GM19351 (cell line): ENCODE measurements at regions not wholly inside any gene's neighbourhood (a gene's known extent, or its start where the extent isn't known, plus 50 kb on each side); places are given as distances from the start of the nearest gene placed in this dataset.
A peak's percentile ranks its signal among the peaks of the same experiment; 100 is the strongest.
"Not testable (repeated sequence)": the region's sequence is repeated elsewhere in the genome, so short reads cannot be mapped to it uniquely, and the experiment has no call there.

Experiments
- ATAC-seq: cut with Tn5 transposase; IDR thresholded peaks from one replicate; pipeline ENCODE4 v1.9.1; 2021; ENCODE audit warnings: mild to moderate bottlenecking, moderate library complexity; ENCODE audit not compliant: unreplicated experiment

DNA sequence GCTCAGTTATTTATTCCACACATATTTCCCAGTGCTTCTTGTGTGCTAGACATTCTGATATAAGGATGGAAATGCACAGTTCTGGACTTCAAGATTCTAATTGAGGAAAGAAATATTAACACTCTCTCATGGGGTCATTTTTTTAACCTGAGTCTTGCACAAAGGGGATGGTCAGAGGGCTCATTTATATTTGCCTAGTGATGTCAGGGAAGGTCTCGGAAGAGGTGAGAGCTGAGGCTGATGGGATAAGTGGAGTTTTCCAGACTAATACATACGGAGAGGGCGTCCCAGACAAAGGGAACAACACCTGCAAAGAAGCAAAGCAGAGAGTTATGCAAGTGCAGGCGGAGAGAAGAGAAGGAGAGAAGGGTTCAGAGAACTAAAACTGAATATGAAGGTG, 1304.6 kb upstream of the TENM4 start:
- no peak for ATAC-seq

- no peak for ATAC-seq
Measured at GRCh38 chr11:80733790-80734189, 1293.0 kb upstream of the TENM4 start.

- no peak for ATAC-seq
Measured at GRCh38 chr11:80733361-80733760, 1292.5 kb upstream of the TENM4 start.

DNA sequence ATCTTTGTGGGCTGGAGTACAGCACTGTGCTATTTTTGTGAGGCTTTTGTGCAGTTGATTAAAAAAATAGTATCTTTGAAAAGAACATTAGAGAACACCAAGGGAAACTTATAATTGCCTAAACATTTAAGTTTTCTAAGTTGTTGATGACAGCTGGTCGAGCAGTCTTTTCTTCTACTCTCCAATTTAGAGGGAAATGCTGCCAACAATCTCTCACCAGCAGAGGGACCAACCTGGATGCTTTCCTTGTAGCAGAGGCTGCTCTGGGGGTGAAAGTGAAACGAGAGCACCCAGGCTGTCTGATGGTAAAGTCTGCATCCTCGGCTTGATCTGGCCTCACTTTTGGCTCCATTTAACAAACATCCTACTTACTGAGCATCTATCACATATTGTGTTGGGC, 1286.5 kb upstream of the TENM4 start:
- ATAC-seq = peak; percentile 93

GRCh38 chr11:80726236-80726635, 1285.4 kb upstream of the TENM4 start:
- ATAC-seq = no peak

GRCh38 chr11:80724366-80724765, 1283.5 kb upstream of the TENM4 start:
- ATAC-seq = no peak

DNA sequence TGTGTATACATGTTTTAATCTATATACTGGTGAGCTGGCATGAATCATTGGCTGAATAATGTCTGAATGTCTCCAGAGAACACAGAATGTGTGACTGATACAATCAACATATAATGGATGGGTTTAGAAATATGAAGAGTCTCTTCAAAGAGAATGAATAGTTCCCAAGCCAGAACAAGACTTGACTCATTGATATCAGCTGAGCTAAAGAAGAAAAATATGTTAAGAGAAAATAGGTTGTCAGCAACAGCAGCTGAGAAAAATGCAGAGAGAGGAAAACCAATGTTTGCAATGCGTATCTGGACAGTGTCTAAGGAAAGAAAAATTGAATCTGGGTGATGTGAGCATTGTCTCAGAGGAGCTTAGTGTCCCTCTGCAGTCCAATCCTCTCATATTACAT, 1281.8 kb upstream of the TENM4 start:
- no peak for ATAC-seq

DNA sequence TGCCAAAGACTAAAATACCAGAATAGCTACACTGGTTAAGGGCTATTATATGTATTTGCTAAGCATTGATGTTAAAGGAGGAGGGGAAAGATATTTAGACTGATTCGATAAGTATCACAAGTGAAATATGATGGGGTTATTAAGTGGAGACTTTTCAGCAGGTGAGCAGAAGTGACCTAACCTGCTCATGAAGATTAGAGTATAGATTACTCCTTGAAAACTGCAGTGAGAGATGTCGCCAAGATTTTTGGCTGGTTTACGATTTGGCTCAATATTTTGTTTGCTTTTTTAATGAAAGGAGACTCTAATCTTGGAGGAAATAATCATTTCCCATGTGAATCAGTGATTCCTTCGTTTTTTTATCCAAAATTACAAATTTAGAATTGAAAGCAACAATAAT, 1279.5 kb upstream of the TENM4 start:
- ATAC-seq = no peak

DNA sequence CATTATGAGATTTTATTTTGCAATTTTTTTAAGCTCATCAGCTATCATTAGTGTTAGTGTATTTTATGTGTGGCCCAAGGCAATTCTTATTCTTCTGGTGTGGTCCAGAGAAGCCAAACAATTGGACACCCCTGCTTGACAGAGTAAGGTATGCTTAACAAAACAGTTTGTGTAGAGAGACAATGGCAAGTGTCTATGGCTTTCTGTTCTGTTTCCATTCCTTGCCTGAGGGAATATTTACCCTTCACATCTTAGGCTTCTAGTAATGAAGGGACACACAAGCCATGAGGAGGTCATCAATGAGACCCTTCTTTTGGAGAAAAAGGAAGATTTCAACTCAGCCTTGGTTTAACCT, 1278.4 kb upstream of the TENM4 start:
- no peak for ATAC-seq

DNA sequence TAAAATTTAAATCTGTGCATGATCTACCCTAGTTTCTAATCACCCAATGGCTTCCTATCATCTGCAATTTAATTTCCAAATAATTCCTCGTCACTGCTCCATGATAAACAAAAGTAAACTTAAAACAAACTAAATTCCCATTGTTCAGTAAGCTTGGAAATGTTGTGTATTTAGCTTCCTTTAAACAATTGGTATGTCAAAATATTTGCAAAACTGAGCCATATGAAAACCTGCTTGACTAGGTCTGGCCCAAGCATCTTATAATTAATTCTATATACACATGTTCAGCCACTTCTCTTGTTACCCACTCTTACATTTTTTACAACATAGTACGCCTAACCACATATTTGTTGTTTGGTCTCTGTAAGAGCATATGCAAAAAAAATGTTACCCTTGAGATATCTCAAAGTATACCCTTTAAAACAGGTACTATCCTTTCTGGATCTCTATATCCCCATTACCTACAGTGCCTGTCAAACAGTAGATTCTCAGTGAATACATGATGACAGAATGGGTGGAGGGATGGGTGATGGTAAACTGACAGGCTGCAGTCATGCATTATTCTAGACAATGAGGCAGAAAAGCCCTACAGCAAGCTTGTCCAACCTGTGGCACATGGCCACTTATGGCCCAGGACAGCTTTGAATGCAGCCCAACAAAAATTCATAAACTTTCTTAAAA, 1277.9 kb upstream of the TENM4 start:
- no peak for ATAC-seq

DNA sequence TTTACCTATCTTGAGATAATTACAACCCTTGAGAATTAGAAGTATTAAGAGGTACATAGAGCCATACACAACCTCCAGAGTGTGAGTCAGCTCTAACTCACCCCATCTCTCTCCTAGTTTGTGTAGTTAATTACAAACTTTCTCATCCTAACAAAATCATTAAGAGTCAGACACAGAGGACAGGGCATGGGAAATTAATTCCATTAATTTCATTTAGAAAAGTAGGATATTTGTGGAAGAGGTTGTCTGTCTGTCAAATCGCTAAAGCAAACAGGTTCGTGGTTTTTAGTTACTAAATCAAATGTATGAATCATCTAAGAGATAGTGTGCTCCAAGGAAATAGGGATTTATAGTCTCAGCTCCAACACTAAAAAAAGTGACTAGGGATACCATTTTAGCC, 1261.4 kb upstream of the TENM4 start:
- no peak for ATAC-seq

GRCh38 chr11:80700386-80700785, 1259.6 kb upstream of the TENM4 start:
- no peak for ATAC-seq

- not testable (repeated sequence) for ATAC-seq
Measured at GRCh38 chr11:80699406-80700177, 1258.8 kb upstream of the TENM4 start.

- no peak for ATAC-seq
Measured at GRCh38 chr11:80698637-80699036, 1257.8 kb upstream of the TENM4 start.

DNA sequence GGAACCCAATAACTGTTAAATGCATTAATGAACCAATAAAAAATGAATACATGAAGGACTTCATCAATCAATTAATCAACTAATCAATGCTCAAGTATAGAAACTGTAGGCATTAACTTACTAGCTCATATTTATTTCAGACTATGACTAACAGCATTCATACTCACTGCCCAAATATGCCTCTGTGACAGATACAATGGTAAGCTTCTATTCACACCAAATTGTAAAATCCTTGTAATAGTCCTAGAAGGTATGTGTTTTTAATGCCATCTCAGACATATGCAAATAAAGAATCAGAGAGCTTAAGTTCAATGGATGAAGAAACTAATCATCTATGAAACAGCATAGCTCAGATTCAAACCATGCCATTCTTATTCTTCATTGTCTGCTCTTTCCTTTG, 1253.6 kb upstream of the TENM4 start:
- ATAC-seq = no peak

DNA sequence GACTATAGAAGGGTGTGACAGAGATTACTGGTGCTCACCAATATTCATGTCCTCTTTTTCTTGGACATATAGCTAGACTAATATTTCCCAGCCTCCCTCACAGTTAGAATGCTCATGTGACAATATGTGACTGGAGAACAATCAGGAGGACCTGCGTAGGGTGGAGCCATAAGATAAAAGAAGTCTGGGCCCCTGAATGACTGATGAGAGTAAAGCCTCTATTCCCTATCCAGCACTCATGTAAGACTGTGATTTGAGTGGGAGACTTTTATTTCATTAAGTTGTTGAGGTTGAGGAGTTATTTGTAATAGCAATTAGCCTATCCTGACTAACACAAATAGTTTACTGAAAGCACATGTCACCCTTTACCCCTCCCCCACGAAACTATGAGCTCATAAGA, 1247.1 kb upstream of the TENM4 start:
- no peak for ATAC-seq

DNA sequence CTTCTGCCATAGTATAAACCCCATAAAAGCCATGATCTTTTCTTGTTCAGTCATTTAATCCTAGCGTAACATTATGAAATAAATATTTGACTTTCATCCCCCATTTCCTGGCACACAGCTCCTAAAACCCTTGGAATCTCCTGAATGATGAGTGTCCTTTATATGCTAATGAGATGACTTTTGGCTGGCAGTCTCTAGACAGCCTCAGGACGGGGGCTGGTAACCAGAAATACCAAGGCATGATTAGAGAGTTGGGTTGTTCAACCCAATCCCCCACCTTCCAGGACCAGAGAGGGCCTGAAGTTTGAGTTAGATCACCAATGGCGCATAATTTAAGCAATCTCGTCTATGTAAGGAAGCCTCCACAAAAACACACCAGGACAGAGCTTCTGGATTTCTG, 1246.1 kb upstream of the TENM4 start:
- ATAC-seq = no peak

DNA sequence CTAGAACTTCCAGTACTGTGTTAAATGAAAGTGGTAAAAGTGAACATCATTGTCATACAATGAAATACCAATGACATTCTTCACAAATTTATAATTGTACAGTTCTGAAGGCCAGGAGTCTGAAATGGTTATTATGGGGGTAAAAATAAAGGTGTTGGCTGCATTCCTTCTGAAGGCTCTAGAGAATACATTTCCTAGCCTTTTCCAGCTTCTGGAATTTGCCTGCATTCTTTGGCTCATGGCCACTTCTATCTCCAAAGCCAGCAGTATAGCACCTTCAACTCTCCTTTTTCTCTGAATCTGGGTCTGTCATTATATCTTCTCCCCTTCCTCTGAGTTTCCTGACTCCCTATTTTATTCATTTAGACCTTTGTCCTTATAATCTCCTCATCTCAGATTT, 1232.7 kb upstream of the TENM4 start:
- no peak for ATAC-seq

GRCh38 chr11:80669620-80670019, 1228.8 kb upstream of the TENM4 start:
- ATAC-seq = no peak

DNA sequence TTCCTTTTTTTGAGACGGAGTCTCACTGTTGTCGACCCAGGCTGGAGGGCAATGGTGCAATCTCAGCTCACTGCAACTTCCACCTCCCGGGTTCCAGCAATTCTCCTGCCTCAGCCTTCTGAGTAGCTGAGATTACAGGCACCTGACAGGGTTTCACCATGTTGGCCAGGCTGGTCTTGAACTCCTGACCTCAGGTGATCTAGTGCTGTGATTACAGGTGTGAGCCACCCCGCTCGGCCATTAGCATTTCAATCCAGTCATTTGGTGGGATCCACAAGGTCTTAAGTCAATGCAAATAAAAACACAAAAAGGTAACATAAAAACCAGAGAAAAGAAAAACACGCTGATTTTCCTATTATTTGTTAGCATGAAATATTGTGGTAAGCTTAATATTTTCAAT, 1227.2 kb upstream of the TENM4 start:
- no peak for ATAC-seq

GRCh38 chr11:80655834-80656233, 1215.0 kb upstream of the TENM4 start:
- no peak for ATAC-seq

GRCh38 chr11:80650966-80651365, 1210.1 kb upstream of the TENM4 start:
- no peak for ATAC-seq

GRCh38 chr11:80649186-80649585, 1208.4 kb upstream of the TENM4 start:
- ATAC-seq = no peak
